ENCODE measurements at regions not wholly inside any gene's neighbourhood (a gene's known extent, or its start where the extent isn't known, plus 50 kb on each side); places are given as distances from the start of the nearest gene placed in this dataset.

DNA sequence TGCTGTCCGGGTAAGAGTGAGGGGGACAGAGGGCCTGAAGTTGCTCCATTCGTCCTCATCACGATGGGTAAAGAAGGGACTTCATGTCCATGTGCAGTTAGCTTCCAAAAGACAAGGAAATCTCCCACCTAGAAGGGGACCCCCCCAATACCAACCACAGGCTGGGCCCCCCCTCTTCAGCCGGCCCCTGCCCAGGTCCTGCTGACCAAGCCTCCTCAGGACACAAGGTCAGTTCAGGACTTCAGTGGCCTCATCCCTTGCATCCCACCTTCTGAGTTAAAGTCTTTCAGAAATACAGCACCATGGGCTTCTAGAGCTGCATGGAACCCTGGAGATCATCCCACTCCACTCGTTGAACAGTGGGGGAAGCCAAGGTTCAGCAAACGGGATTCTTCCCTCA lies 115.4 kb upstream of the ERG start:
- TF ChIP-seq EZH2 (IDR thresholded peaks at IDR 0.05; ENCODE audit: low read length, unreplicated experiment) (no peak), EZH2phosphoT487 (IDR thresholded peaks at IDR 0.05; ENCODE audit: borderline replicate concordance, low read length) (no peak)
- TF ChIP-seq, protein P1, sequence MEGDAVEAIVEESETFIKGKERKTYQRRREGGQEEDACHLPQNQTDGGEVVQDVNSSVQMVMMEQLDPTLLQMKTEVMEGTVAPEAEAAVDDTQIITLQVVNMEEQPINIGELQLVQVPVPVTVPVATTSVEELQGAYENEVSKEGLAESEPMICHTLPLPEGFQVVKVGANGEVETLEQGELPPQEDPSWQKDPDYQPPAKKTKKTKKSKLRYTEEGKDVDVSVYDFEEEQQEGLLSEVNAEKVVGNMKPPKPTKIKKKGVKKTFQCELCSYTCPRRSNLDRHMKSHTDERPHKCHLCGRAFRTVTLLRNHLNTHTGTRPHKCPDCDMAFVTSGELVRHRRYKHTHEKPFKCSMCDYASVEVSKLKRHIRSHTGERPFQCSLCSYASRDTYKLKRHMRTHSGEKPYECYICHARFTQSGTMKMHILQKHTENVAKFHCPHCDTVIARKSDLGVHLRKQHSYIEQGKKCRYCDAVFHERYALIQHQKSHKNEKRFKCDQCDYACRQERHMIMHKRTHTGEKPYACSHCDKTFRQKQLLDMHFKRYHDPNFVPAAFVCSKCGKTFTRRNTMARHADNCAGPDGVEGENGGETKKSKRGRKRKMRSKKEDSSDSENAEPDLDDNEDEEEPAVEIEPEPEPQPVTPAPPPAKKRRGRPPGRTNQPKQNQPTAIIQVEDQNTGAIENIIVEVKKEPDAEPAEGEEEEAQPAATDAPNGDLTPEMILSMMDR (conservative IDR thresholded peaks at IDR 0.05; ENCODE audit: low read depth, low read length): no peak
- ChIA-PET CTCF (no interaction called here), POLR2A (ENCODE audit: unreplicated experiment) (no interaction called here)
- ATAC-seq (no peak), DNase-seq (no peak)
- intact Hi-C loops (cut with micrococcal nuclease): no loop called here
- no peaks in the 10 kb centered on the region for H4K20me1 ChIP-seq (ENCODE audit: low read length)
- H3K4me1 ChIP-seq (ENCODE audit: insufficient read depth, low read length): no peaks in the 10 kb centered on the region
- H3K4me3 ChIP-seq (ENCODE audit: low read length): no peak overlapping the region
- no peak overlapping the region for H3K9ac ChIP-seq (ENCODE audit: low read length)
- H2AFZ ChIP-seq (ENCODE audit: low read length): no peak overlapping the region
- no peaks in the 10 kb centered on the region for H3K36me3 ChIP-seq (ENCODE audit: low read depth, low read length)
- no peaks in the 10 kb centered on the region for H3F3A ChIP-seq (ENCODE audit: low read length, unreplicated experiment)
- H3K4me2 ChIP-seq (ENCODE audit: low read length): no peak overlapping the region
- no peak overlapping the region for H3K27ac ChIP-seq (ENCODE audit: low read length)
- no TSS peak for BruUV-seq (replicated peaks)
- H3K9me2 ChIP-seq (replicated peaks; ENCODE audit: low read length): no peaks in the 10 kb centered on the region
- peaks cover 78% of the 10 kb centered on the region for H3K27me3 ChIP-seq (ENCODE audit: low read length)
- H3K79me2 ChIP-seq (ENCODE audit: low read length): no peaks in the 10 kb centered on the region
- no peaks in the 10 kb centered on the region for H3K9me3 ChIP-seq (ENCODE audit: low read length)

DNA sequence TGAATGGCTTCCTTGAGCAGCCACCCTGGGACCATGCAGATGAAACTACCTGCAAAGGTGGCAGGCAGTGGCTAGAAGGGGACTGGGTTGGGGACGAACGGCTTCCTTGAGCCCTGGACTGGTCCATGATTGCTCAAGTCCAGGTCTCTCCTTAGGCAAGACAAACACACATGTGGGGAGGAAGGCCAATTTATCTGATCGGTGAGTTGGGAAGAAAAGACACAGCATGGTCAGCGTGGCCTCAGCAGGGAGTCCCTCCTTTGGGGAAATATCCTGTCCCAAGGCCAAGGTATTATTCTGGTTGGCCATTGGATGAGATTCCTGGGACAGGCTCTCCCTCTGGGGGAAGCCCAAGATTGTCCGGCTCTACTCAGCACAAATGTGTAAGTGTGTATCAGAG lies 116.3 kb upstream of the ERG start:
- intact Hi-C loops (cut with micrococcal nuclease): no loop called here
- H4K20me1 ChIP-seq (ENCODE audit: low read length): no peaks in the 10 kb centered on the region
- no peak overlapping the region for H3K4me3 ChIP-seq (ENCODE audit: low read length)
- H3F3A ChIP-seq (ENCODE audit: low read length, unreplicated experiment): no peaks in the 10 kb centered on the region
- H3K36me3 ChIP-seq (ENCODE audit: low read depth, low read length): no peaks in the 10 kb centered on the region
- DNase-seq (no peak), ATAC-seq (no peak)
- no peak overlapping the region for H3K27ac ChIP-seq (ENCODE audit: low read length)
- H3K4me1 ChIP-seq (ENCODE audit: insufficient read depth, low read length): no peaks in the 10 kb centered on the region
- H3K4me2 ChIP-seq (ENCODE audit: low read length): no peak overlapping the region
- TF ChIP-seq EZH2phosphoT487 (IDR thresholded peaks at IDR 0.05; ENCODE audit: borderline replicate concordance, low read length) (no peak), EZH2 (IDR thresholded peaks at IDR 0.05; ENCODE audit: low read length, unreplicated experiment) (no peak)
- TF ChIP-seq, protein P1 (conservative IDR thresholded peaks at IDR 0.05; ENCODE audit: low read depth, low read length): no peak
- no peak overlapping the region for H2AFZ ChIP-seq (ENCODE audit: low read length)
- H3K9me2 ChIP-seq (replicated peaks; ENCODE audit: low read length): no peaks in the 10 kb centered on the region
- POLR2A ChIA-PET (ENCODE audit: unreplicated experiment): no interaction called here
- CTCF ChIA-PET: no interaction called here
- no TSS peak for BruUV-seq (replicated peaks)
- H3K9me3 ChIP-seq (ENCODE audit: low read length): no peaks in the 10 kb centered on the region
- H3K79me2 ChIP-seq (ENCODE audit: low read length): no peaks in the 10 kb centered on the region
- H3K27me3 ChIP-seq (ENCODE audit: low read length): peaks cover 78% of the 10 kb centered on the region
- no peak overlapping the region for H3K9ac ChIP-seq (ENCODE audit: low read length)

DNA sequence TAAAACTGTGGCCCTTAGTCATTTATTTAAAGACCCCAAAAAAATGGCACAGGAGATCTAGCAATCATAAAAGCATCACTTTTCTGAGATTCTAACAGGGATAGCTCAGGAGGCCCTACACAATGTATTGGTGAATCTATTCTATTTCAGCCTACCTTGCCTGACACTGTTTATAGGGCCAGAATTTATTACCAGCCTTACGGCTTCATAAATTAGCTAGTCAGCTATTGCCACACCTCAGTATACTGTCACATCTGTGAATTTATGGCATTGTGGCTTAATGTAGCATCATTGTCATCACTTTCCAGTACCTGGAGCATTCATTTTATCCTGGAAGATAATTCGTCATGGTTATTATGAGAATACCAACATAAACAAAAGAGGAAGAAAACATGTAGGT lies 121.2 kb upstream of the ERG start:
- Histone ChIP-seq H2AFZ (ENCODE audit: low read length) (no peak overlapping the region), H4K20me1 (ENCODE audit: low read length) (no peaks in the 10 kb centered on the region), H3F3A (ENCODE audit: low read length, unreplicated experiment) (no peaks in the 10 kb centered on the region), H3K27me3 (ENCODE audit: low read length) (peaks cover 38% of the 10 kb centered on the region; the same call in 1 of the 2 replicates), H3K9ac (ENCODE audit: low read length) (no peak overlapping the region), H3K4me1 (ENCODE audit: insufficient read depth, low read length) (no peaks in the 10 kb centered on the region), H3K4me2 (ENCODE audit: low read length) (no peak overlapping the region), H3K4me3 (ENCODE audit: low read length) (no peak overlapping the region), H3K79me2 (ENCODE audit: low read length) (no peaks in the 10 kb centered on the region), H3K36me3 (ENCODE audit: low read depth, low read length) (no peaks in the 10 kb centered on the region), H3K9me2 (replicated peaks; ENCODE audit: low read length) (no peaks in the 10 kb centered on the region), H3K9me3 (ENCODE audit: low read length) (no peaks in the 10 kb centered on the region), H3K27ac (ENCODE audit: low read length) (no peak overlapping the region)
- intact Hi-C loops (cut with micrococcal nuclease): no loop called here
- no peak for ATAC-seq
- ChIA-PET CTCF (interaction anchor here (0.7 kb wide), 1 partner anchor 149 kb away, joined by 3 read pairs; no protein-coding TSS in a partner anchor), POLR2A (ENCODE audit: unreplicated experiment) (no interaction called here)
- TF ChIP-seq EZH2 (IDR thresholded peaks at IDR 0.05; ENCODE audit: low read length, unreplicated experiment): no peak
- TF ChIP-seq EZH2phosphoT487 (IDR thresholded peaks at IDR 0.05; ENCODE audit: borderline replicate concordance, low read length): no peak
- TF ChIP-seq, protein P1 (conservative IDR thresholded peaks at IDR 0.05; ENCODE audit: low read depth, low read length): no peak
- DNase-seq: no peak
- no TSS peak for BruUV-seq (replicated peaks)
